ENCODE measurements at regions not wholly inside any gene's neighbourhood (a gene's known extent, or its start where the extent isn't known, plus 50 kb on each side); places are given as distances from the start of the nearest gene placed in this dataset.

- no peak overlapping the region for H3K27ac ChIP-seq (ENCODE audit: low read depth, low read length)
- no peaks in the 10 kb centered on the region for H3K36me3 Mint-ChIP-seq (ENCODE audit: low read depth, unreplicated experiment)
- no peak overlapping the region for H2AFZ ChIP-seq (ENCODE audit: low read depth, low read length)
- DNase-seq (ENCODE audit: low read depth), result no peak
- no peaks in the 10 kb centered on the region for H3K27me3 Mint-ChIP-seq (ENCODE audit: low read depth, unreplicated experiment)
- no peaks in the 10 kb centered on the region for H4K20me1 ChIP-seq (ENCODE audit: insufficient read depth, low read length)
- H3K79me2 ChIP-seq (ENCODE audit: insufficient read depth, low read length), result no peaks in the 10 kb centered on the region
- H3K9ac ChIP-seq (ENCODE audit: low read length), result no peak overlapping the region
- no peak overlapping the region for H3K27ac Mint-ChIP-seq (ENCODE audit: unreplicated experiment)
- H3K4me1 Mint-ChIP-seq (ENCODE audit: low read depth, unreplicated experiment), result no peaks in the 10 kb centered on the region
- H3K27me3 ChIP-seq (ENCODE audit: insufficient read depth, low read length), result no peaks in the 10 kb centered on the region
- H3K9me3 ChIP-seq (ENCODE audit: insufficient read depth, low read depth, low read length), result no peaks in the 10 kb centered on the region
- H3K9me3 Mint-ChIP-seq (ENCODE audit: unreplicated experiment), result peaks cover 26% of the 10 kb centered on the region
- no peak overlapping the region for H3K4me3 Mint-ChIP-seq (ENCODE audit: unreplicated experiment)
- no peak for FAIRE-seq
- H3K4me3 ChIP-seq (ENCODE audit: insufficient read depth, low read depth, low read length), result no peak overlapping the region
- no peak for TF ChIP-seq CTCF (IDR thresholded peaks at IDR 0.05; ENCODE audit: insufficient read depth, low read depth, low read length)
- TF ChIP-seq EZH2 (IDR thresholded peaks at IDR 0.05; ENCODE audit: insufficient read depth, low read length), result no peak
- no peak overlapping the region for H3K4me2 ChIP-seq (ENCODE audit: low read length)
- H3K36me3 ChIP-seq (ENCODE audit: insufficient read depth, low read length), result no peaks in the 10 kb centered on the region
- no peaks in the 10 kb centered on the region for H3K4me1 ChIP-seq (ENCODE audit: insufficient read depth, low read length)
Observed at GRCh38 chr16:35687071-35687470, 2227.7 kb downstream of the TP53TG3F start.

GRCh38 chr16:35687781-35688180 lies 2228.4 kb downstream of the TP53TG3F start:
- no peaks in the 10 kb centered on the region for H3K79me2 ChIP-seq (ENCODE audit: insufficient read depth, low read length)
- H3K9me3 Mint-ChIP-seq (ENCODE audit: unreplicated experiment), result peaks cover 26% of the 10 kb centered on the region
- H3K36me3 Mint-ChIP-seq (ENCODE audit: low read depth, unreplicated experiment), result no peaks in the 10 kb centered on the region
- no peaks in the 10 kb centered on the region for H3K36me3 ChIP-seq (ENCODE audit: insufficient read depth, low read length)
- no peak for FAIRE-seq
- no peaks in the 10 kb centered on the region for H3K27me3 Mint-ChIP-seq (ENCODE audit: low read depth, unreplicated experiment)
- no peak overlapping the region for H3K27ac Mint-ChIP-seq (ENCODE audit: unreplicated experiment)
- no peaks in the 10 kb centered on the region for H3K27me3 ChIP-seq (ENCODE audit: insufficient read depth, low read length)
- TF ChIP-seq CTCF (IDR thresholded peaks at IDR 0.05; ENCODE audit: insufficient read depth, low read depth, low read length) (no peak), EZH2 (IDR thresholded peaks at IDR 0.05; ENCODE audit: insufficient read depth, low read length) (no peak)
- no peak overlapping the region for H3K9ac ChIP-seq (ENCODE audit: low read length)
- no peak overlapping the region for H3K4me3 Mint-ChIP-seq (ENCODE audit: unreplicated experiment)
- no peak overlapping the region for H3K4me3 ChIP-seq (ENCODE audit: insufficient read depth, low read depth, low read length)
- H3K4me2 ChIP-seq (ENCODE audit: low read length), result no peak overlapping the region
- no peaks in the 10 kb centered on the region for H3K4me1 ChIP-seq (ENCODE audit: insufficient read depth, low read length)
- DNase-seq (ENCODE audit: low read depth), result no peak
- H4K20me1 ChIP-seq (ENCODE audit: insufficient read depth, low read length), result no peaks in the 10 kb centered on the region
- H2AFZ ChIP-seq (ENCODE audit: low read depth, low read length), result no peak overlapping the region
- H3K4me1 Mint-ChIP-seq (ENCODE audit: low read depth, unreplicated experiment), result no peaks in the 10 kb centered on the region
- peaks cover under 1% of the 10 kb centered on the region for H3K9me3 ChIP-seq (ENCODE audit: insufficient read depth, low read depth, low read length)
- H3K27ac ChIP-seq (ENCODE audit: low read depth, low read length), result no peak overlapping the region

- no peak for TF ChIP-seq EZH2 (IDR thresholded peaks at IDR 0.05; ENCODE audit: insufficient read depth, low read length)
- Histone ChIP-seq H3K27me3 (ENCODE audit: insufficient read depth, low read length) (no peaks in the 10 kb centered on the region), H3K36me3 (ENCODE audit: insufficient read depth, low read length) (no peaks in the 10 kb centered on the region), H3K9me3 (ENCODE audit: insufficient read depth, low read depth, low read length) (peaks cover 3% of the 10 kb centered on the region), H3K4me1 (ENCODE audit: insufficient read depth, low read length) (no peaks in the 10 kb centered on the region), H3K4me3 (ENCODE audit: insufficient read depth, low read depth, low read length) (no peak overlapping the region), H3K27ac (ENCODE audit: low read depth, low read length) (no peak overlapping the region), H3K4me2 (ENCODE audit: low read length) (no peak overlapping the region), H4K20me1 (ENCODE audit: insufficient read depth, low read length) (no peaks in the 10 kb centered on the region), H3K9ac (ENCODE audit: low read length) (no peak overlapping the region), H3K79me2 (ENCODE audit: insufficient read depth, low read length) (no peaks in the 10 kb centered on the region), H2AFZ (ENCODE audit: low read depth, low read length) (no peak overlapping the region)
- no peaks in the 10 kb centered on the region for H3K4me1 Mint-ChIP-seq (ENCODE audit: low read depth, unreplicated experiment)
- H3K9me3 Mint-ChIP-seq (ENCODE audit: unreplicated experiment), result peaks cover 23% of the 10 kb centered on the region
- FAIRE-seq, result no peak
- H3K4me3 Mint-ChIP-seq (ENCODE audit: unreplicated experiment), result no peak overlapping the region
- no peaks in the 10 kb centered on the region for H3K36me3 Mint-ChIP-seq (ENCODE audit: low read depth, unreplicated experiment)
- no peak overlapping the region for H3K27ac Mint-ChIP-seq (ENCODE audit: unreplicated experiment)
- no peaks in the 10 kb centered on the region for H3K27me3 Mint-ChIP-seq (ENCODE audit: low read depth, unreplicated experiment)
- DNase-seq (ENCODE audit: low read depth), result no peak
Observed at GRCh38 chr16:35689764-35690163, 2230.4 kb downstream of the TP53TG3F start.

Data from astrocyte (in vitro differentiated cells and primary cell).